CD4-positive, alpha-beta T cell treated with Interleukin-2 at 100 ng/mL for 4 hours (primary cell): ENCODE measurements at regions not wholly inside any gene's neighbourhood (a gene's known extent, or its start where the extent isn't known, plus 50 kb on each side); places are given as distances from the start of the nearest gene placed in this dataset.
"Not testable (repeated sequence)": the region's sequence is repeated elsewhere in the genome, so short reads cannot be mapped to it uniquely, and the experiment has no call there.

ENCODE experiments used
- DNase-seq: peaks from one replicate; pipeline ENCODE4 v3.0.0-alpha.2; 2020; ENCODE audit warnings: low spot score

GRCh38 chr4:188958346-188958745 lies 819.1 kb downstream of the TRIML1 start:
- DNase-seq = no peak

GRCh38 chr4:188959424-188959823 lies 820.2 kb downstream of the TRIML1 start:
- no peak for DNase-seq

- DNase-seq = no peak
Observed at GRCh38 chr4:188960411-188961093, 821.3 kb downstream of the TRIML1 start.

GRCh38 chr4:188971125-188971524 lies 831.9 kb downstream of the TRIML1 start:
- DNase-seq = no peak

- DNase-seq = no peak
Observed at GRCh38 chr4:188975271-188975670, 836.0 kb downstream of the TRIML1 start.

GRCh38 chr4:188976644-188977115 lies 837.4 kb downstream of the TRIML1 start:
- DNase-seq = no peak

GRCh38 chr4:188977232-188977631 lies 838.0 kb downstream of the TRIML1 start:
- DNase-seq = not testable (repeated sequence)

- DNase-seq = no peak
Observed at GRCh38 chr4:188984518-188984917, 845.3 kb downstream of the TRIML1 start.

GRCh38 chr4:188986271-188986689 lies 847.0 kb downstream of the TRIML1 start:
- DNase-seq = no peak

GRCh38 chr4:188987011-188987410 lies 847.8 kb downstream of the TRIML1 start:
- no peak for DNase-seq

- no peak for DNase-seq
Observed at GRCh38 chr4:188988131-188988530, 848.9 kb downstream of the TRIML1 start.

- no peak for DNase-seq
Observed at GRCh38 chr4:188989371-188989770, 850.1 kb downstream of the TRIML1 start.

GRCh38 chr4:188992706-188993105 lies 853.5 kb downstream of the TRIML1 start:
- DNase-seq = no peak

- DNase-seq = no peak
Observed at GRCh38 chr4:188993871-188994270, 854.6 kb downstream of the TRIML1 start.

GRCh38 chr4:189001283-189001970 lies 862.2 kb downstream of the TRIML1 start:
- no peak for DNase-seq

GRCh38 chr4:189001971-189002450 lies 862.8 kb downstream of the TRIML1 start:
- DNase-seq = no peak

- no peak for DNase-seq
Observed at GRCh38 chr4:189002475-189002874, 863.2 kb downstream of the TRIML1 start.

GRCh38 chr4:189010452-189011217 lies 871.4 kb downstream of the TRIML1 start:
- DNase-seq = not testable (repeated sequence)

- DNase-seq = no peak
Observed at GRCh38 chr4:189021831-189022230, 882.6 kb downstream of the TRIML1 start.

- no peak for DNase-seq
Observed at GRCh38 chr4:189022440-189023035, 883.3 kb downstream of the TRIML1 start.

- no peak for DNase-seq
Observed at GRCh38 chr4:189029976-189030504, 890.8 kb downstream of the TRIML1 start.
